B cell (primary cell): ENCODE measurements at regions not wholly inside any gene's neighbourhood (a gene's known extent, or its start where the extent isn't known, plus 50 kb on each side); places are given as distances from the start of the nearest gene placed in this dataset.

Source experiments
- ATAC-seq: fragments of 200-7000 bp; cut with Tn5 transposase; one replicate; pipeline ENCODE4 v1.10.0; 2021; ENCODE audit warnings: low read depth, mild to moderate bottlenecking, moderate number of reproducible peaks, moderate library complexity
- CTCF ChIA-PET: fragments of 350-600 bp; sonication (Branson Sonifier 250); formaldehyde crosslinking; loops from one replicate; lab custom pipeline; 2021; ENCODE audit warnings: antibody characterized with exemption, inconsistent platforms; lab: Charles Lee
- POLR2A ChIA-PET: fragments of 350-600 bp; sonication (Branson Sonifier 250); formaldehyde crosslinking; loops from one replicate; lab custom pipeline; 2021; ENCODE audit warnings: antibody characterized with exemption; lab: Charles Lee
- DNase-seq: peaks from one replicate; pipeline ENCODE4 v3.0.0; 2013
- H2AFZ ChIP-seq: 2 replicates; pipeline ENCODE4 v1.6.1; 2012; ENCODE audit warnings: mild to moderate bottlenecking, low read depth, low read length; ENCODE audit not compliant: insufficient read depth, poor library complexity, severe bottlenecking
- H3K27ac ChIP-seq, 2 donors: 1 replicate in 1 of 2; 2 replicates in 1 of 2; pipeline ENCODE4 v1.5.1; 2012 to 2013; ENCODE audit warnings: low read length in 2 of 2, mild to moderate bottlenecking in 2 of 2, moderate library complexity in 1 of 2
- H3K27me3 ChIP-seq, 4 experiments: fragments of 200-600 bp in 1 of 4; sonication (generic) in 1 of 4; replicated peaks in 1 of 4; 1 replicate in 2 of 4; 2 replicates in 2 of 4; pipeline versions ENCODE4 v1.6.1 to v1.7.0; 2013 to 2016; ENCODE audit warnings: low read length in 3 of 4, mild to moderate bottlenecking in 2 of 4, mixed read lengths in 1 of 4, moderate library complexity in 1 of 4; ENCODE audit not compliant: insufficient read depth in 4 of 4, control insufficient read depth in 3 of 4; ENCODE audit errors: control extremely low read depth in 1 of 4
- H3K36me3 ChIP-seq, 2 experiments: replicated peaks in 1 of 2; 1 replicate in 1 of 2; 2 replicates in 1 of 2; pipeline versions ENCODE4 v1.6.1 to v1.7.1; 2013; ENCODE audit warnings: low read length in 1 of 2; ENCODE audit not compliant: insufficient read depth in 2 of 2, control insufficient read depth in 1 of 2; ENCODE audit errors: control extremely low read depth in 1 of 2, extremely low read depth in 1 of 2
- H3K4me1 ChIP-seq, 2 donors: fragments of 200-600 bp in 1 of 2; sonication (generic) in 1 of 2; 1 replicate in 1 of 2; 2 replicates in 1 of 2; pipeline versions ENCODE4 v1.5.1 to v1.6.1; 2013 to 2017; ENCODE audit warnings: low read length in 2 of 2; ENCODE audit not compliant: control insufficient read depth in 2 of 2, insufficient read depth in 2 of 2
- H3K4me2 ChIP-seq: replicated peaks from 2 replicates; pipeline ENCODE3; 2012; ENCODE audit warnings: mild to moderate bottlenecking, low read depth, low read length; ENCODE audit not compliant: poor library complexity, severe bottlenecking
- H3K4me3 ChIP-seq, 5 experiments: fragments of 200-600 bp in 1 of 5; sonication (generic) in 1 of 5; 1 replicate in 3 of 5; 2 replicates in 2 of 5; pipeline versions ENCODE4 v1.5.1 to v1.7.0; 2011 to 2016; ENCODE audit warnings: low read length in 4 of 5, mild to moderate bottlenecking in 4 of 5, low read depth in 2 of 5, control low read depth in 1 of 5, moderate library complexity in 1 of 5; ENCODE audit not compliant: insufficient read depth in 1 of 5; ENCODE audit errors: control extremely low read depth in 1 of 5, extremely low read depth in 1 of 5
- H3K79me2 ChIP-seq: fragments of 200-600 bp; sonication (generic); one replicate; pipeline ENCODE4 v1.6.0; 2016; ENCODE audit warnings: low read length; ENCODE audit not compliant: control insufficient read depth, insufficient read depth
- H3K9ac ChIP-seq: fragments of 200-600 bp; sonication (generic); 2 replicates; pipeline ENCODE4 v1.6.1; 2017; ENCODE audit warnings: mild to moderate bottlenecking, low read length, moderate library complexity
- H3K9me3 ChIP-seq, 3 donors: one replicate each; pipeline versions ENCODE4 v1.6.1 to v1.7.1; 2013; ENCODE audit warnings: low read length in 2 of 3; ENCODE audit not compliant: control insufficient read depth in 2 of 3, insufficient read depth in 1 of 3; ENCODE audit errors: control extremely low read depth in 1 of 3
- H4K20me1 ChIP-seq: 2 replicates; pipeline ENCODE4 v1.6.0; 2012; ENCODE audit warnings: mild to moderate bottlenecking, low read length; ENCODE audit not compliant: insufficient read depth, control insufficient read depth, poor library complexity, severe bottlenecking
- H3K27ac Mint-ChIP-seq: one replicate; pipeline ENCODE4 v1.8.0; 2021; ENCODE audit warnings: mixed read lengths
- H3K27me3 Mint-ChIP-seq: one replicate; pipeline ENCODE4 v1.8.0; 2021; ENCODE audit warnings: mixed read lengths
- H3K4me1 Mint-ChIP-seq: one replicate; pipeline ENCODE4 v1.8.0; 2021; ENCODE audit warnings: mixed read lengths
- H3K4me3 Mint-ChIP-seq: one replicate; pipeline ENCODE4 v1.8.0; 2021; ENCODE audit warnings: mixed read lengths
- H3K9me3 Mint-ChIP-seq: one replicate; pipeline ENCODE4 v1.8.0; 2022; ENCODE audit warnings: mixed read lengths; ENCODE audit not compliant: insufficient read depth
- CTCF ChIP-seq: fragments of 200-600 bp; IDR thresholded peaks from one replicate; pipeline ENCODE4 v1.8.0; 2022; ENCODE audit warnings: antibody characterized with exemption, mild to moderate bottlenecking
- EZH2 ChIP-seq: IDR thresholded peaks from 2 replicates; pipeline ENCODE4 v1.6.1; 2012; ENCODE audit warnings: borderline replicate concordance, low read depth, mild to moderate bottlenecking, moderate library complexity, low read length; ENCODE audit not compliant: insufficient read depth, poor library complexity, severe bottlenecking
- WGBS: methylation state at CpG from one replicate; pipeline ENCODE4 v1.1.5; 2013; ENCODE audit warnings: missing lambda C conversion rate; ENCODE audit not compliant: insufficient coverage; 5-methylcytosine and 5-hydroxymethylcytosine counted together
- intact Hi-C: fragments of 100-400 bp; cut with micrococcal nuclease; formaldehyde crosslinking; loops from one replicate; pipeline ENCODE4 v1.10.0; 2022

GRCh38 chr14:51547701-51548100 lies 104.0 kb upstream of the FRMD6 start:
- H3K27ac Mint-ChIP-seq: no peak overlapping the region
- DNase-seq (no peak), ATAC-seq (no peak)
- ChIA-PET POLR2A (no interaction called here), CTCF (no interaction called here)
- no peaks in the 10 kb centered on the region for H3K79me2 ChIP-seq
- H3K27ac ChIP-seq: no peak overlapping the region
- H3K4me3 ChIP-seq: no peak overlapping the region
- WGBS: no CpG with 5 or more reads among the region's 2 CpGs
- no peak overlapping the region for H3K9ac ChIP-seq
- no peaks in the 10 kb centered on the region for H4K20me1 ChIP-seq
- intact Hi-C loops: no loop called here
- H3K9me3 Mint-ChIP-seq: no peaks in the 10 kb centered on the region
- peaks cover 0 to 8% (median 0%) of the 10 kb centered on the region in 4 experiments for H3K27me3 ChIP-seq
- no peak overlapping the region for H3K4me2 ChIP-seq
- H3K36me3 ChIP-seq: no peaks in the 10 kb centered on the region
- TF ChIP-seq CTCF: no peak
- TF ChIP-seq EZH2: no peak
- H3K4me3 Mint-ChIP-seq: no peak overlapping the region
- no peaks in the 10 kb centered on the region for H3K4me1 Mint-ChIP-seq
- H3K9me3 ChIP-seq: no peaks in the 10 kb centered on the region
- H2AFZ ChIP-seq: no peak overlapping the region
- peaks cover 13% of the 10 kb centered on the region for H3K27me3 Mint-ChIP-seq
- H3K4me1 ChIP-seq: no peaks in the 10 kb centered on the region

GRCh38 chr14:51548187-51548586 lies 103.5 kb upstream of the FRMD6 start:
- Histone ChIP-seq H3K4me1 (no peaks in the 10 kb centered on the region), H3K27me3 (peaks cover 0 to 11% (median 0%) of the 10 kb centered on the region in 4 experiments), H3K27ac (no peak overlapping the region), H3K9ac (no peak overlapping the region), H2AFZ (no peak overlapping the region), H4K20me1 (no peaks in the 10 kb centered on the region), H3K9me3 (no peaks in the 10 kb centered on the region), H3K36me3 (no peaks in the 10 kb centered on the region), H3K79me2 (no peaks in the 10 kb centered on the region), H3K4me2 (no peak overlapping the region), H3K4me3 (no peak overlapping the region)
- intact Hi-C loops: no loop called here
- POLR2A ChIA-PET: no interaction called here
- Mint-ChIP-seq H3K4me1 (no peaks in the 10 kb centered on the region), H3K4me3 (no peak overlapping the region), H3K9me3 (no peaks in the 10 kb centered on the region), H3K27me3 (peaks cover 16% of the 10 kb centered on the region), H3K27ac (no peak overlapping the region)
- ATAC-seq (no peak), DNase-seq (no peak)
- CTCF ChIA-PET: no interaction called here
- TF ChIP-seq EZH2 (no peak), CTCF (no peak)
- 82% methylated on average over 3 of the region's 4 CpGs for WGBS
